Panc1 (cell line): ENCODE measurements at regions not wholly inside any gene's neighbourhood (a gene's known extent, or its start where the extent isn't known, plus 50 kb on each side); places are given as distances from the start of the nearest gene placed in this dataset.

Source experiments
- ATAC-seq: fragments of 200-7000 bp; cut with Tn5 transposase; 2 replicates; pipeline ENCODE4 v1.9.1; 2020; ENCODE audit warnings: mild to moderate bottlenecking, moderate library complexity
- BruUV-seq: library from RNA; stranded (reverse); fragments of 400-500 nt; replicated peaks from 2 replicates; lab custom pipeline; 2021; lab: Mats Ljungman, UMichigan
- CTCF ChIA-PET: fragments of 300-600 bp; sonication (Branson Sonifier 250); formaldehyde crosslinking; loops from one replicate; lab custom pipeline; 2022; ENCODE audit warnings: antibody characterized with exemption; lab: Charles Lee
- POLR2A ChIA-PET: fragments of 300-600 bp; sonication (Branson Sonifier 250); formaldehyde crosslinking; loops from one replicate; lab custom pipeline; 2022; ENCODE audit warnings: antibody characterized with exemption; lab: Charles Lee
- DNase-seq: peaks from one replicate; pipeline ENCODE4 v3.0.0-alpha.2; 2010; ENCODE audit warnings: low read depth, low spot score
- H3K27ac ChIP-seq: 2 replicates; pipeline ENCODE4 v1.5.1; 2011; ENCODE audit warnings: mild to moderate bottlenecking, low read length, inconsistent platforms
- H3K27me3 ChIP-seq: fragments of 200-500 bp; sonication (Bioruptor generic); 2 replicates; pipeline ENCODE4 v1.6.0; 2014; ENCODE audit warnings: low read length, inconsistent platforms; ENCODE audit not compliant: control insufficient read depth, insufficient read depth
- H3K36me3 ChIP-seq: fragments of 200-500 bp; sonication (Bioruptor generic); 2 replicates; pipeline ENCODE4 v1.5.1; 2014; ENCODE audit warnings: inconsistent platforms, mild to moderate bottlenecking, low read length, moderate library complexity; ENCODE audit not compliant: control insufficient read depth, insufficient read depth
- H3K4me1 ChIP-seq: 2 replicates; pipeline ENCODE4 v1.5.1; 2011; ENCODE audit warnings: inconsistent platforms, mild to moderate bottlenecking, low read length, moderate library complexity; ENCODE audit not compliant: control insufficient read depth, insufficient read depth
- H3K4me3 ChIP-seq, 2 experiments: 2 replicates each; pipeline ENCODE4 v1.5.1; 2011 to 2012; ENCODE audit warnings: low read depth in 2 of 2, low read length in 2 of 2, mild to moderate bottlenecking in 2 of 2, inconsistent platforms in 1 of 2, moderate library complexity in 1 of 2
- H3K9me3 ChIP-seq: fragments of 200-500 bp; sonication (Bioruptor generic); 2 replicates; pipeline ENCODE4 v1.5.1; 2014; ENCODE audit warnings: low read depth, mild to moderate bottlenecking, inconsistent platforms, low read length, moderate library complexity; ENCODE audit not compliant: control insufficient read depth, insufficient read depth
- CTCF ChIP-seq: fragments of 450-650 bp; IDR thresholded peaks from 2 replicates; pipeline ENCODE4 v1.5.1; 2017; ENCODE audit warnings: mild to moderate bottlenecking
- POLR2AphosphoS5 ChIP-seq: IDR thresholded peaks from 2 replicates; pipeline ENCODE4 v1.6.1; 2012; ENCODE audit warnings: mild to moderate bottlenecking, low read depth, low read length, moderate library complexity
- REST ChIP-seq, 2 experiments: IDR thresholded peaks; 2 replicates each; pipeline ENCODE4 v1.6.1; 2011 to 2012; ENCODE audit warnings: low read depth in 2 of 2, control low read depth in 1 of 2, low read length in 1 of 2, mild to moderate bottlenecking in 1 of 2, moderate library complexity in 1 of 2; ENCODE audit not compliant: insufficient read depth in 1 of 2
- SIN3A ChIP-seq: IDR thresholded peaks from 2 replicates; pipeline ENCODE4 v1.6.1; 2012; ENCODE audit warnings: low read depth, mild to moderate bottlenecking, low read length, moderate library complexity, borderline replicate concordance; ENCODE audit not compliant: insufficient read depth
- TCF7L2 ChIP-seq: IDR thresholded peaks from 2 replicates; pipeline ENCODE4 v1.6.1; 2011; ENCODE audit warnings: mild to moderate bottlenecking, low read depth, low read length, inconsistent platforms
- in situ Hi-C: cut with HindIII; loops from 2 replicates; pipeline ENCODE4 v1.10.0; 2016; ENCODE audit warnings: low sequenced_read_pairs, low pct_unique_long_range_greater_than_20kb
- intact Hi-C: fragments of 100-400 bp; cut with micrococcal nuclease; formaldehyde crosslinking; loops from one replicate; pipeline ENCODE4 v1.10.0; 2022; ENCODE audit not compliant: unreplicated experiment

DNA sequence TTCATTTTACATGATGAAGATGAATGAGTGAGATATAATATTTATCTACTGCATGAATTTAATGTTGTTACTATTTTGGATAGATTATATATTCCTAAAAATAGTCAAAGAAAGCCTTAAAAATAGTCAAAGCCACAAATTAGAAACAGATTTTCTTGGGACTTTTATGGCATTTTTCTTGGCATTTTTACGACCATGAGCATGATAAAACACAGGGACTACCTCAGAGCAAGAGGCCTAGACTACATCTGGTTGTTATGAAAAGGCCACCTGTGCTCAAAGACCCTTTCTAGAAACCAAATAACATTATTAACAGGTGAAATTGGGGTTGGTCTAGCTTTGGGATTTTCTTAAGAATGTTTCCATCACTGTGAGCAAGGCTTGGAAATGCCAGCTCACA lies 281.0 kb downstream of the OXSM start:
- ATAC-seq (no peak), DNase-seq (no peak)
- intact Hi-C loops (no loop called here), in situ Hi-C loops (no loop called here)
- H3K27ac ChIP-seq: no peak overlapping the region
- no peak overlapping the region for H3K4me3 ChIP-seq
- no TSS peak for BruUV-seq
- POLR2A ChIA-PET: no interaction called here
- no peaks in the 10 kb centered on the region for H3K36me3 ChIP-seq
- H3K9me3 ChIP-seq: no peaks in the 10 kb centered on the region
- no peaks in the 10 kb centered on the region for H3K27me3 ChIP-seq
- CTCF ChIA-PET: no interaction called here
- TF ChIP-seq REST (IDR thresholded peaks at IDR 0.05; ENCODE audit: insufficient read depth in 1 of 2, low read depth in 2 of 2, low read length in 1 of 2) (no peak), SIN3A (no peak), TCF7L2 (no peak), CTCF (no peak), POLR2AphosphoS5 (no peak)
- H3K4me1 ChIP-seq: no peaks in the 10 kb centered on the region

DNA sequence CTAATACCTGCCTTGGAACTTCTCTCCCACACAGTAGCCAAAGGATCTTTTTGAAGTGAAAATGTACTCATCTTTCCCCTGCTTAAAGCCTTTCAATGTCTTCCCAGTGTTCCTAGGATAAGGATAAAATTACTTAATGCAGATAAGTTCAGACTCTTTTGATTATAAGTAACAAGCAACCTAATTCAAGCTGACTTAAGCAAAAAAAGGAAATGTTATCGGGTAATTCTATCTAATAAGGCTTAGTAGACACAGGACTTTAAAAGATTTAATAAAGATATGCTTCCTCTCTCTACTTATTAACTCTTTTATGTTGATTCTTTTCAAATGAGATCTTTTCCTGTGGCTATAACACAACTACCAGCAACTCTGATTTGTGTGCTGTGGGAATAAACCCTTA lies 284.2 kb downstream of the OXSM start:
- no peaks in the 10 kb centered on the region for H3K36me3 ChIP-seq
- ATAC-seq (no peak), DNase-seq (no peak)
- in situ Hi-C loops (no loop called here), intact Hi-C loops (no loop called here)
- TF ChIP-seq TCF7L2 (no peak), REST (IDR thresholded peaks at IDR 0.05; ENCODE audit: insufficient read depth in 1 of 2, low read depth in 2 of 2, low read length in 1 of 2) (no peak), CTCF (no peak), SIN3A (no peak), POLR2AphosphoS5 (no peak)
- BruUV-seq: no TSS peak
- H3K4me1 ChIP-seq: no peaks in the 10 kb centered on the region
- H3K27me3 ChIP-seq: no peaks in the 10 kb centered on the region
- H3K27ac ChIP-seq: no peak overlapping the region
- no peak overlapping the region for H3K4me3 ChIP-seq
- POLR2A ChIA-PET: no interaction called here
- no peaks in the 10 kb centered on the region for H3K9me3 ChIP-seq
- CTCF ChIA-PET: no interaction called here
